H9 (cell line): ENCODE measurements at regions not wholly inside any gene's neighbourhood (a gene's known extent, or its start where the extent isn't known, plus 50 kb on each side); places are given as distances from the start of the nearest gene placed in this dataset.

Experiments used
- DNase-seq: peaks from one replicate; pipeline ENCODE4 v3.0.0-alpha.2; 2017
- H2AFZ ChIP-seq: one replicate; pipeline ENCODE4 v1.6.1; 2013; ENCODE audit warnings: mild to moderate bottlenecking, low read length, control low read depth, moderate library complexity
- H2AK5ac ChIP-seq: 2 replicates; pipeline ENCODE4 v1.6.1; 2013; ENCODE audit warnings: low read length, control low read depth, mixed read lengths; ENCODE audit not compliant: insufficient read length
- H2BK120ac ChIP-seq: one replicate; pipeline ENCODE4 v1.6.1; 2013; ENCODE audit warnings: low read depth, mild to moderate bottlenecking, low read length, control low read depth, inconsistent platforms; ENCODE audit not compliant: poor library complexity, severe bottlenecking
- H2BK12ac ChIP-seq: 2 replicates; pipeline ENCODE4 v1.6.1; 2013; ENCODE audit warnings: low read length, control low read depth, mixed read lengths, low read depth; ENCODE audit not compliant: insufficient read length
- H2BK15ac ChIP-seq: 2 replicates; pipeline ENCODE4 v1.6.1; 2013; ENCODE audit warnings: low read depth, low read length, control low read depth
- H2BK20ac ChIP-seq: one replicate; pipeline ENCODE4 v1.6.1; 2013; ENCODE audit warnings: low read depth, mild to moderate bottlenecking, low read length, control low read depth, inconsistent platforms; ENCODE audit not compliant: poor library complexity, severe bottlenecking
- H2BK5ac ChIP-seq: 2 replicates; pipeline ENCODE4 v1.6.1; 2013; ENCODE audit warnings: low read length, control low read depth, mixed read lengths; ENCODE audit not compliant: insufficient read length
- H3K14ac ChIP-seq: 2 replicates; pipeline ENCODE4 v1.6.1; 2013; ENCODE audit warnings: low read length, control low read depth; ENCODE audit not compliant: insufficient read depth
- H3K18ac ChIP-seq: 2 replicates; pipeline ENCODE4 v1.6.1; 2013; ENCODE audit warnings: low read depth, mild to moderate bottlenecking, mixed read lengths, low read length, control low read depth; ENCODE audit not compliant: insufficient read length
- H3K23ac ChIP-seq: 2 replicates; pipeline ENCODE4 v1.6.1; 2013; ENCODE audit warnings: low read length, control low read depth, mixed read lengths, low read depth; ENCODE audit not compliant: insufficient read length
- H3K23me2 ChIP-seq: 2 replicates; pipeline ENCODE4 v1.6.1; 2013; ENCODE audit warnings: low read depth, mild to moderate bottlenecking, mixed read lengths, low read length, control low read depth; ENCODE audit not compliant: insufficient read length, poor library complexity, severe bottlenecking
- H3K27ac ChIP-seq: 2 replicates; pipeline ENCODE4 v1.5.1; 2013; ENCODE audit warnings: low read length, control low read depth, mixed read lengths, low read depth; ENCODE audit not compliant: insufficient read length
- H3K27me3 ChIP-seq: 2 replicates; pipeline ENCODE4 v1.6.1; 2013; ENCODE audit warnings: low read length, control low read depth, inconsistent platforms; ENCODE audit not compliant: insufficient read depth
- H3K4ac ChIP-seq: 2 replicates; pipeline ENCODE4 v1.6.1; 2013; ENCODE audit warnings: low read depth, mild to moderate bottlenecking, control low read depth, inconsistent platforms, low read length, moderate library complexity
- H3K4me1 ChIP-seq: 2 replicates; pipeline ENCODE4 v1.6.1; 2013; ENCODE audit warnings: low read length, control low read depth, inconsistent platforms; ENCODE audit not compliant: insufficient read depth
- H3K4me2 ChIP-seq: 2 replicates; pipeline ENCODE4 v1.6.1; 2013; ENCODE audit warnings: low read length, control low read depth, mixed read lengths; ENCODE audit not compliant: insufficient read length, insufficient read depth
- H3K56ac ChIP-seq: 2 replicates; pipeline ENCODE4 v1.6.1; 2013; ENCODE audit warnings: low read depth, mild to moderate bottlenecking, mixed read lengths, low read length, control low read depth; ENCODE audit not compliant: insufficient read length
- H3K79me1 ChIP-seq: 2 replicates; pipeline ENCODE4 v1.6.1; 2013; ENCODE audit warnings: low read depth, mild to moderate bottlenecking, moderate library complexity, low read length, control low read depth, inconsistent platforms; ENCODE audit not compliant: insufficient read depth, poor library complexity, severe bottlenecking
- H3K79me2 ChIP-seq: 2 replicates; pipeline ENCODE4 v1.6.1; 2013; ENCODE audit warnings: low read length, control low read depth, inconsistent platforms; ENCODE audit not compliant: insufficient read depth
- H3K9ac ChIP-seq: 2 replicates; pipeline ENCODE4 v1.6.1; 2013; ENCODE audit warnings: low read length, control low read depth, mixed read lengths; ENCODE audit not compliant: insufficient read length; ENCODE audit errors: extremely low read depth
- H3K9me3 ChIP-seq: one replicate; pipeline ENCODE4 v1.6.1; 2013; ENCODE audit warnings: low read depth, low read length, inconsistent platforms; ENCODE audit not compliant: control insufficient read depth
- H3T11ph ChIP-seq: one replicate; pipeline ENCODE4 v1.6.1; 2013; ENCODE audit warnings: mild to moderate bottlenecking, low read length, control low read depth, inconsistent platforms
- H4K20me1 ChIP-seq: one replicate; pipeline ENCODE4 v1.6.1; 2013; ENCODE audit not compliant: control insufficient read depth, insufficient read length, insufficient read depth
- H4K5ac ChIP-seq: 2 replicates; pipeline ENCODE4 v1.6.1; 2013; ENCODE audit warnings: low read depth, mild to moderate bottlenecking, mixed read lengths, low read length, control low read depth; ENCODE audit not compliant: insufficient read length
- H4K8ac ChIP-seq: replicated peaks from 2 replicates; pipeline ENCODE4 v1.6.1; 2013; ENCODE audit warnings: low read length, control low read depth, mixed read lengths, low read depth; ENCODE audit not compliant: insufficient read length
- H4K91ac ChIP-seq: 2 replicates; pipeline ENCODE4 v1.6.1; 2013; ENCODE audit warnings: low read depth, mild to moderate bottlenecking, moderate library complexity, mixed read lengths, low read length, control low read depth; ENCODE audit not compliant: insufficient read length
- H3K27ac Mint-ChIP-seq, 3 experiments: 2 replicates in 2 of 3; 3 replicates in 1 of 3; pipeline ENCODE4 v1.8.0; 2020 to 2021; ENCODE audit warnings: mixed read lengths in 3 of 3, mild to moderate bottlenecking in 1 of 3, moderate library complexity in 1 of 3
- H3K27me3 Mint-ChIP-seq: 2 replicates; pipeline ENCODE4 v1.8.0; 2021; ENCODE audit warnings: low read depth, mild to moderate bottlenecking, moderate library complexity, mixed read lengths
- H3K36me3 Mint-ChIP-seq, 3 experiments: 2 replicates in 2 of 3; 3 replicates in 1 of 3; pipeline ENCODE4 v1.8.0; 2020 to 2021; ENCODE audit warnings: low read depth in 3 of 3, mixed read lengths in 3 of 3; ENCODE audit not compliant: insufficient read depth in 1 of 3
- H3K4me1 Mint-ChIP-seq, 2 experiments: 2 replicates each; pipeline ENCODE4 v1.8.0; 2020; ENCODE audit warnings: mixed read lengths in 2 of 2
- H3K4me3 Mint-ChIP-seq, 2 experiments: 2 replicates in 1 of 2; 3 replicates in 1 of 2; pipeline ENCODE4 v1.8.0; 2020 to 2021; ENCODE audit warnings: mild to moderate bottlenecking in 2 of 2, mixed read lengths in 2 of 2, moderate library complexity in 1 of 2
- H3K9me3 Mint-ChIP-seq, 2 experiments: 2 replicates in 1 of 2; 3 replicates in 1 of 2; pipeline ENCODE4 v1.8.0; 2020; ENCODE audit warnings: mild to moderate bottlenecking in 2 of 2, mixed read lengths in 2 of 2, moderate library complexity in 1 of 2
- CTCF ChIP-seq: fragments of 200-600 bp; sonication (generic); conservative IDR thresholded peaks from 3 replicates; pipeline ENCODE4 v1.8.0; 2021; ENCODE audit warnings: antibody characterized with exemption, mild to moderate bottlenecking
- WGBS: extraction: QIAGEN DNeasy Blood & Tissue Kit; methylation state at CpG from one replicate; pipeline ENCODE4 v1.1.7; 2013; ENCODE audit warnings: missing lambda C conversion rate, low lambda C conversion rate, mixed read lengths; ENCODE audit not compliant: insufficient read length; ENCODE audit errors: extremely low coverage; 5-methylcytosine and 5-hydroxymethylcytosine counted together

DNA sequence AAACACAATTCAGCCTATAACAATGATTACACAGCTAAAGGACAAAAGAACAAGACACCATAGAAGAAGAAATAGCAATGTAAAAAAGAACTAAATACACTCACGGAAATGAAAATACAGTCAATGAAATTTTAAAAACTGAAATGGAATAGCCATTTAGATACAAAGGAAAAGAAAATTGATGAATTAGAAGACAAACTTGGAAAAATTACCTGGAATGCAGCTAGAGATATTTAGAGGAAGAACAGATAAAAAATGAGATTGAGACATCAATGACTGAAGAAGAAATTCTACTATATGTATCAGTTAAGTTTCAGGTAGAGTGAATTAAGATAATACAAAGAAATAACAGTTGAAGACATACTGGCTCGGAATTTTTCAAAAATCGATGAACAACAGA lies 430.4 kb upstream of the NR5A2 start:
- Mint-ChIP-seq H3K9me3 (peaks cover 14 to 17% of the 10 kb centered on the region in 2 experiments; a peak in 4 of 5 replicates), H3K36me3 (peaks cover 0 to 10% (median 2%) of the 10 kb centered on the region in 3 experiments; a peak in 3 of 7 replicates), H3K27me3 (no peaks in the 10 kb centered on the region), H3K4me1 (peaks cover 0 to 4% of the 10 kb centered on the region in 2 experiments; a peak in 1 of 4 replicates), H3K4me3 (no peak overlapping the region), H3K27ac (no peak overlapping the region)
- Histone ChIP-seq H3K9me3 (no peaks in the 10 kb centered on the region), H3K27me3 (no peaks in the 10 kb centered on the region), H3K14ac (no peak overlapping the region), H2AK5ac (no peak overlapping the region), H4K5ac (no peak overlapping the region), H3K9ac (no peak overlapping the region), H3K27ac (no peak overlapping the region), H3K56ac (no peak overlapping the region), H3K4ac (no peak overlapping the region), H2BK15ac (no peak overlapping the region), H2BK5ac (no peak overlapping the region), H4K8ac (no peak overlapping the region), H3K4me1 (no peaks in the 10 kb centered on the region), H3K79me1 (no peaks in the 10 kb centered on the region), H4K91ac (no peak overlapping the region), H3K18ac (no peak overlapping the region), H2BK12ac (no peak overlapping the region), H3K23ac (no peak overlapping the region), H2AFZ (no peak overlapping the region), H2BK120ac (no peak overlapping the region), H2BK20ac (no peak overlapping the region), H3K4me2 (no peak overlapping the region), H4K20me1 (no peaks in the 10 kb centered on the region), H3K23me2 (no peaks in the 10 kb centered on the region), H3K79me2 (no peaks in the 10 kb centered on the region), H3T11ph (no peak overlapping the region)
- no CpG with 5 or more reads among the region's 3 CpGs for whole genome bisulfite sequencing
- no peak for DNase-seq
- TF ChIP-seq CTCF: no peak
